CD4-positive, alpha-beta T cell treated with Interleukin-4 for 1 hour (primary cell): ENCODE measurements at regions not wholly inside any gene's neighbourhood (a gene's known extent, or its start where the extent isn't known, plus 50 kb on each side); places are given as distances from the start of the nearest gene placed in this dataset.

ENCODE experiments used
- DNase-seq, 2 donors: peaks; one replicate each; pipeline ENCODE4 v3.0.0-alpha.2; 2020 to 2022

GRCh38 chrX:7789200-7789599, 53.8 kb upstream of the VCX start:
- DNase-seq: no peak

DNA sequence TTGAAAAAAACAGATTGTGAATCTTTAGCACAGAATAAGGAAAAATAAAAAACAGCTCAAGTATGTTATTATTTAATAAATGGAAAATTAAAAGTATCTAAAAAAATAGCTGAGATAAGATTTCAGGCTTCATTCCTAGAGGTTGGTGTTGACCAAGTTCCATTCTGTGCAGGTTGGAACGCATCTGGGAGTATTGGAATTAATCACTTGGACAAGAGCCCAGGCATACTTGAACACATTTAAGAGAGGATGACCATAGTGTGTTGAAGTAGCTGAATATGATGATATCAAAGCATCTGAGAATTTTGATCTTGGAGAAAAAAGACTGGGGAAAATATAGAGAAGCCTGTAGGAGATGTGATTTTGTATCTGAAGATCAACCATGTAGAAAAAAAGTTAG, 54.6 kb upstream of the VCX start:
- no peak for DNase-seq

DNA sequence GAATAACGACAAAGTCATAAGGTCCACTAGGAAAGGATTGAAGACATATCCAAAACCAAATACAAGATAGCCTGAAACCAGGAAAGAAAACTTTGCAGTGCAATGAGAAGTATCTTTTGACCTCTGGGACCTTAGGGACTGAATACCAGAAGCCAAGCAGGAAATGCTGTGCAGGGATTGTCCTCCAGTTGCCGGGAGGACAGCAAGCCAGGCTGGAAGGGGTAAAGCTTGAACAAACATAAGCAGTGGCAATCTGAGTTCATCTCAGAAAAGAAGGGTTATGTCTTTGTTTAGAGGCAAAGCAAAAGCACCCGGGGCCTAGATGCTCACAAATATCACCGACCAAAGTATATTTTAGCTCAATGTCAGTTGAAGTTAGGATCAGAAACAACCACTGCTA, 55.3 kb upstream of the VCX start:
- no peak for DNase-seq

DNA sequence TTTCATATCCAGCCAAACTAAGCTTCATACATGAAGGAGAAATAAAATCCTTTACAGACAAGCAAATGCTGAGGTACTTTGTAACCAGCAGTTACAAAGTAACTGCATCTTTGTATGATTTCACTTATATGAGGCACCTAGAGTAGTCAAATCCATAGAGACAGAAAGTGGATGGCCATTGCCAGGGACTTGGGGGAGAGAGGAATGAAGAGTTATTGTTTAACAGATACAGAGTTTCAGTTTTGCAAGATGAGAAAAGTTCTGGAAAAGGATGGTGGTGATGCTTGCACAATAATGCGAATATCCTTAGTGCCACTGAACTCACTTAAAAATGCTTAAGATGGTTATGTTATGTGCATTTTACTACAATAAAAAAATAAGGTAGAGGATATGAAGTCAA, 58.4 kb upstream of the VCX start:
- DNase-seq: no peak

DNA sequence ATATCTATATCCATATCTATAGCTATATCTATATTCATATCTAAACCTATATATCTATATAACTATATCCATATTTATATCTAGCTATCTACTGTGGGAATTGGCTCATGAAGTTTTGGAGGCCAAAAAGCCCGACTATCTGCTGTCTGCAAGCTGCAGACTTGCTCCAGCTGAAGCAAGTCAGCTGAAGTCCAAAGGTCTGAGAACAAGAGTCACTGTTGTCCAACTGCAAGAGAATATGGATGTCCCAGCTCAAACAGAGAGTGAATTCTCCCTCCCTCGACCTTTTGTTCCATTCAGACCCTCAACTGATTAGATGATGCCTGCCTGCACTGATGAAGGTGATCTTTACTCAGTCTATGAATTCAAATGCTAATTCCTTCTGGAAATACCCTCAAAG, 63.3 kb upstream of the VCX start:
- no peak for DNase-seq

GRCh38 chrX:7775987-7776386, 67.0 kb upstream of the VCX start:
- no peak for DNase-seq

GRCh38 chrX:7771788-7772438, 71.1 kb upstream of the VCX start:
- DNase-seq: no peak

DNA sequence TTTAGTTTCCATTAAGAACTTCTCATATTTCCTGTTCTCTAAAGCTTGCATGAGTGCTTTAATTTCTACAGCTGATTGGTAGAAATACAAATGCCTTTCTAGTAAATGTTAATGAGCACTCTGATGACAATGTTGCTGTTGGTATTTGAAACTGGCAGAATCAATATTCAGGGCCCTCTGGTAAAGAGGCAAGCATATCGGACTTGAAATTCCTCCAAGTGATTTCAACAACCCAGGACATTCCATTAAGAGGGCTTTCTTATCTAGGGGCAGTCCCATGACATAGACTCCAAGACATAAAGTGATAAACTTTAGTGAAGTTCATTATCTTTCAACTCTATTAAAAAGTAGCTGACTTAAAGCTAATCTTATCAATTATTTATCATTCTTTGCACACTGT, 83.1 kb upstream of the VCX start:
- DNase-seq: no peak

DNA sequence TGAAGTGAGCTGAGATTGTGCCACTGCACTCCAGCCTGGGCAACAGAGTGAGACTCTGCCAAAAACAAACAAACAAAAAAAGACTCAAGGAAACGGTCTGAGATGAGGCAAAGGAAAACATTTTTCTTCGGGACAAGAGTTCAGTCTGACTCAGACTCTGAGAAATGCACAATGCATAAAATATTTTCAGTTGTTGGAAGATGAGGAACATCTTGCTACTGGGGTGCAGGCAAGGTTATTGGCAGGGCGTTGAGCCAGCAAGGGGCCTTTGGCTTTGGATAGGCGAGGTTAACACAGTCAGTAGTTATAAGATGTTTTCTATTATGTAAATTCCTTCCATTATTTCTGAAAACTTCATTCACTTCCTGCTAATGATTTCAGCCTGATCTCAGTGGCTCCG, 96.1 kb upstream of the VCX start:
- DNase-seq: no peak

- DNase-seq: no peak
Measured at GRCh38 chrX:7730071-7730470, 112.9 kb upstream of the VCX start.

- no peak for DNase-seq
Measured at GRCh38 chrX:7720519-7720918, 122.5 kb upstream of the VCX start.

DNA sequence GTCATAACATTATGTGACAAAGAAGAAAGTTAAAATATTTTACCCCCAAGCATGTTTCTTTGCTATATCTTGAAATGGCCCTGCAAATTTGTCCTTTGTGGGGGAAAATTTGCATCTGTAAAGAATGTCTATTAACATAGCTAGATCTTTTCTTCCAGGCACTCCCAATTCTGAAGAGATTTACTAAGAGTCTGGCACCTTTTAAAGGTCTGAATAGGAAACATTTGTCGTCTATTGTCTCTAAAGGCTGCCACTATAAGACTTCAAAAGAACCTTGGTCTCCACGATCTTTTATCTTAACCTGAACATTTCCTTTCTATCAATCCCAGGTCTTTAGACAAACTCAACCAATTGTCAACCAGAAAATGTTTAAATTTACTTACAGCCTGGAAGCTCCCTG, 128.6 kb upstream of the VCX start:
- DNase-seq: no peak

DNA sequence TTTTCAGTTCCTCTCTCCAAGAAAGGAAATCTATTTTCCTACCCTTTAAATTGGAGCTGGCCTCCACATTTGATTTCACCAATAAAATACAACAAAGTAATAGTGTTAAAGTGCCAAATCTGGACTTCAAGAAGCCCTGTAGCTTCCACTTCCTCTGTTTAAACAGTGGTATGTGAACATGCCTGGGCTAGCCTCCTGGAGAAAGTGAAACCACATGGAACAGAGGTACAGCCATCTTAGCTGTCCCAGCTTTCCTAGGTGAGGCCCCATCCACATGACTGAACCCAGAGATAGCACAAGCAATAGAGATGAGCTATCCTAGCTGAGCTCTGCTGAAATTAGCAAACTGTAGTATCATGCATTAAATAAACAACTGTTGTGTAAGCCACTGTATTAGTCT, 131.8 kb upstream of the VCX start:
- DNase-seq: no peak

GRCh38 chrX:7709845-7710244, 133.1 kb upstream of the VCX start:
- no peak for DNase-seq

GRCh38 chrX:7706032-7706431, 136.9 kb upstream of the VCX start:
- DNase-seq: no peak

DNA sequence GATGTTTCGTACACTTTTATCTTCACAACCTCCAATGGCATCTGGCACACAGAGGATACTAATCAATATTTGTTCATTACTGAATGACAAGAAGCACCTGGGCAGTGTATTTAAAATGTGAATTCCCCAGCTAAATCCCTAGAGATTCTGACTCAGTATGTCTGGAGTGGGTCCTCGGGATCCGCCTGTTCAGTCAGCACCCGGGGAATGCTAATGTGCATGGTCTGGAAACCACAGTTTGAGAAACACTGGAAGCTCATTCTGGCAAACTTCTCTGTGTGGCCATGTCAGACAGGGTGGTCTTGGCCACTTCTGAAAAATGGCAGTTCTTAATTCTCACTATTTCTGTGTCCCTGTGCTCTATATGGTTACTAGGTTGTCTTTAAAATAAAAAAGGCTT, 138.8 kb upstream of the VCX start:
- no peak for DNase-seq

DNA sequence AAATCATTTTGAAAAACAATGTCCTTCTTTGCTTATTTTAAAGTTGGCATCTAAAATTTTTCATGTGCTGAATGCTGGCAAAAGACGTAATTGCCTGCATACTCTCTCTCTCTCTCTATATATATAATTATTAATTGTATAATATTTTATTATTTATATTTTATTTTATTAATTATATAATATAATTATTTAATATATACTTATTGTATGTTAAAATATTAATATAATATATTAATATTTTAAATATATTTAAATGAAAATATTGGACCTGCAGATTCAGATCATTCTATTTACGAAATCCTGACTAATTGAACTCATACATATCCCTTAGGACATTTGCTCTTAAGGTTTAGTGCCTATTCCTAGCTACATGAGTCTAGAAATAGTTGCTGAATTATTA, 144.7 kb upstream of the VCX start:
- DNase-seq: no peak

- DNase-seq: no peak
Measured at GRCh38 chrX:7690842-7691241, 152.1 kb upstream of the VCX start.

- DNase-seq: no peak
Measured at GRCh38 chrX:7689791-7690412, 153.1 kb upstream of the VCX start.

- DNase-seq: no peak
Measured at GRCh38 chrX:7680181-7680580, 162.8 kb upstream of the VCX start.

DNA sequence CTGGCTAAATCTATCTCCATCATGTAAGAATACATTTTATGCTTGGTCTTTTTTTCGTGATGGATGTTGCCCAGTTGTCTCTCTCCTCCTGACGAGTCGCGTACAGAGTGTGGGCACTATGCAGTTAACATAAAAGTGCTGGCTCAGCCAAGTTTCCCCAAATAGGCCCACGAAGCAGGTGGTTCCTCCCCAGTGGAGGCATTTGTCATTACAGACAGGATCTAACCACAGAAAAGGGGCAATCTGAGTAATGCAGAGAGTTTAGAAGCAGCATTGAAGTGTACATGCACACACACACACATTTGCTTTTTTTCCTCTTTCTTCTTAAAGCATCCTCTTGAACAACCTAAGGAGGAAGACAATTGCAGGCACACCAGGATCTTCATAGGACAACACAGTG, 188.7 kb upstream of the VCX start:
- DNase-seq: no peak

DNA sequence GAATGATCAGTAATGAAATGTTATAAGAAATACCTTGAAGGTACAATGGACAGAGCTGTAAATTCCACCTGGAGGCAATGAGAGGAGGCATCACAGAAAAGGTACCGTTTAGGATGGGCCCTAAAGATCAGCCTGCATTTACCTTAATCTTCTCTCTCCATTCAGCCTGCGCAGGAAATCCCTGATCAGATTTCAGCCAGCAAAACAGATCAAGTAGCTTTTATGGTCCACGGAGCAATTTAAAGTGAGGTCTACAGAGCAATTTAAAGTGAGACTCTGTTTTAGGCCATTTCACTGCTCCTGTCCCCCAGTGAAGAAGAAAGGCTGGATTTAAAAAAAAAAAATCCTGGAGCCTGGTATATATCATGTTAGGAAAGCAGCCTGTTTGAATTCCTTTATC, 195.1 kb upstream of the VCX start:
- no peak for DNase-seq

DNA sequence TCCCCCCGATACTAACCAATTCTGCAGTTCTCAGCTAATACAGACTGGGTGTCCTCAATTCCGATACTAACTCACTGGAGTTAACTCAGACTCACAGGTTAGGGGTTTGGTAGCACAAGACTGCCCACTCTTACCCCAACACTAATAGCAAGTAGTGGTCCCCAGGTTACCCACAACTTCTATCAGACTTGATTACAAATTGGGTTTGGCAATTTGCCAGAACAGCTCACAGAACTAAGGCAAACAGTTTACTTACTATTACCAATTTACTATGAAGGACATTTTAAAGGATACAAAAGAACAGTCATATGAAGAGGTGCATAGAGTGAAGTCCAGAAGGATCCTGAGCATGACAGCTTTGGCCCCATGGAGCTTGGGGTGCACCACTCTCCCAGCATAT, 201.8 kb upstream of the VCX start:
- DNase-seq: no peak

DNA sequence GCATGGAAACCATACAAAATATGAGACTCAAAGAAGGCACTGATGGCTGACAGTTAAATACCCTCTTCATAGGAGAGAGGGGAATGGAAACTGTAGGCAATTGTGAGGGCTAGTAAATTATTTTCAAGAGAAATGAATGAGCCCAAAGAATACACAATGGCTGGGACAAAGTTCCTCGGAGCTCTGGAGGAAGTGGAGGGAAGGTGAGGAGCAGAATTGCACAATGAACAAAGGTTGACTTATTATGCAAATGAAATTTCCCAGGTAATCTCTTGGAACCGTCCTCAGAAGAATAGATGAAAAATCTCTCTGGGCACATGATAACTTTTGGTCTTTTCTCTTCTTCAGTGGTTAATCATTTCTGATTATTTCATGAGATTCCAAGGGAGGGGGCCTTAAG, 202.6 kb upstream of the VCX start:
- no peak for DNase-seq

- no peak for DNase-seq
Measured at GRCh38 chrX:7638078-7638710, 204.8 kb upstream of the VCX start.
